ENCODE measurements at regions not wholly inside any gene's neighbourhood (a gene's known extent, or its start where the extent isn't known, plus 50 kb on each side); places are given as distances from the start of the nearest gene placed in this dataset.

- Histone ChIP-seq H3K27ac (no peak overlapping the region), H3K4me3 (no peak overlapping the region), H3K36me3 (no peaks in the 10 kb centered on the region), H3K9me3 (no peaks in the 10 kb centered on the region), H3K27me3 (replicated peaks in 1 of 7) (no peaks in the 10 kb centered on the region), H3K4me1 (no peaks in the 10 kb centered on the region)
- TF ChIP-seq POLR2AphosphoS5 (IDR thresholded peaks at IDR 0.05) (no peak), CTCF (IDR thresholded peaks at IDR 0.05 in 8 of 11, conservative IDR thresholded peaks at IDR 0.05 in 3 of 11) (no peak), POLR2A (IDR thresholded peaks at IDR 0.05) (no peak)
- intact Hi-C loops (cut with DNase I; ENCODE audit: low total_unique reads): no loop called here
- no peak for DNase-seq
- WGBS, 5 donors: 69 to 85% (median 82%) methylated on average over 1 of the region's 1 CpG
Measured at GRCh38 chr14:58702441-58703160, 64.8 kb downstream of the DACT1 start.

GRCh38 chr14:58703161-58703506 is 65.4 kb downstream of the DACT1 start:
- DNase-seq: no peak
- TF ChIP-seq POLR2A (IDR thresholded peaks at IDR 0.05) (no peak), POLR2AphosphoS5 (IDR thresholded peaks at IDR 0.05) (no peak), CTCF (IDR thresholded peaks at IDR 0.05 in 8 of 11, conservative IDR thresholded peaks at IDR 0.05 in 3 of 11) (no peak)
- H3K4me3 ChIP-seq: no peak overlapping the region
- no peak overlapping the region for H3K27ac ChIP-seq
- WGBS, 5 donors: 87 to 100% (median 94%) methylated on average over 1 of the region's 1 CpG
- no peaks in the 10 kb centered on the region for H3K9me3 ChIP-seq
- H3K36me3 ChIP-seq: no peaks in the 10 kb centered on the region
- H3K4me1 ChIP-seq: no peaks in the 10 kb centered on the region
- no peaks in the 10 kb centered on the region for H3K27me3 ChIP-seq (replicated peaks in 1 of 7)
- intact Hi-C loops (cut with DNase I; ENCODE audit: low total_unique reads): no loop called here

GRCh38 chr14:58705066-58705465 is 67.3 kb downstream of the DACT1 start:
- H3K36me3 ChIP-seq: no peaks in the 10 kb centered on the region
- no peak overlapping the region for H3K4me3 ChIP-seq
- 72 to 92% (median 78%) methylated on average over 2 of the region's 2 CpGs for WGBS, 5 donors
- H3K9me3 ChIP-seq: no peaks in the 10 kb centered on the region
- intact Hi-C loops (cut with DNase I; ENCODE audit: low total_unique reads): no loop called here
- H3K27ac ChIP-seq: no peak overlapping the region
- no peak for DNase-seq
- peaks cover 0 to 4% (median 0%) of the 10 kb centered on the region in 6 donors for H3K4me1 ChIP-seq
- no peak for TF ChIP-seq POLR2AphosphoS5 (IDR thresholded peaks at IDR 0.05)
- TF ChIP-seq CTCF (IDR thresholded peaks at IDR 0.05 in 8 of 11, conservative IDR thresholded peaks at IDR 0.05 in 3 of 11): no peak
- no peak for TF ChIP-seq POLR2A (IDR thresholded peaks at IDR 0.05)
- no peaks in the 10 kb centered on the region for H3K27me3 ChIP-seq (replicated peaks in 1 of 7)

- WGBS, 5 donors: 61 to 100% (median 88%) methylated on average over 1 of the region's 1 CpG
- intact Hi-C loops (cut with DNase I; ENCODE audit: low total_unique reads): no loop called here
- H3K36me3 ChIP-seq: no peaks in the 10 kb centered on the region
- no peak for DNase-seq
- H3K4me1 ChIP-seq: peaks cover 0 to 4% (median 0%) of the 10 kb centered on the region in 6 donors
- H3K27me3 ChIP-seq (replicated peaks in 1 of 7): no peaks in the 10 kb centered on the region
- TF ChIP-seq POLR2AphosphoS5 (IDR thresholded peaks at IDR 0.05): no peak
- no peak for TF ChIP-seq POLR2A (IDR thresholded peaks at IDR 0.05)
- TF ChIP-seq CTCF (IDR thresholded peaks at IDR 0.05 in 8 of 11, conservative IDR thresholded peaks at IDR 0.05 in 3 of 11): no peak
- H3K27ac ChIP-seq: no peak overlapping the region
- no peaks in the 10 kb centered on the region for H3K9me3 ChIP-seq
- no peak overlapping the region for H3K4me3 ChIP-seq
Measured at GRCh38 chr14:58707949-58708348, 70.2 kb downstream of the DACT1 start.
